ENCODE measurements at regions not wholly inside any gene's neighbourhood (a gene's known extent, or its start where the extent isn't known, plus 50 kb on each side); places are given as distances from the start of the nearest gene placed in this dataset.

DNA sequence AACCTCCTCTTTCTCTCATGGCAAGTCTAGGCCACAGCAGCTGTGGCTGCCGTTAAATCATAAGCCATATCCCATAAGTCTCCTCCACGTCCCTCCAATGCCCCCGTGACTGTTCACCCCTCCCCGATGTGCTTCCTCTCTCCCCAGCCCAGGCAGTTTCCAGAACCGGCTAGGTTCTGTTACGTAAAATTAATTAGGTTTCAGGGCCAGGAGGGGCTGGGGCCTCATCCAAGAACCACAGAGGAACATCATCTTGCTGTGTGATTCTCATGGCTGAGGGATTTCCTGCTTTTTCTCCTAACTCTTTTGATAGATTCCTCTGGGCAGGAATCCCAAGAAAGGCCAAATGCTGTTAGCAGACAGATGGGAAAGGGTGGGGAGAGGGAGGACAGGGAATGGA lies 141.8 kb upstream of the AJAP1 start:
- TF ChIP-seq POLR2AphosphoS5 (IDR thresholded peaks at IDR 0.05; ENCODE audit: borderline replicate concordance, low read depth, low read length) = no peak
- no peak for TF ChIP-seq EZH2 (IDR thresholded peaks at IDR 0.05)
- TF ChIP-seq FOXP2 (optimal IDR thresholded peaks at IDR 0.05; ENCODE audit: control extremely low read depth, extremely low read length, insufficient read depth) = no peak
